Choroid plexus epithelial cell (primary cell): ENCODE measurements at regions not wholly inside any gene's neighbourhood (a gene's known extent, or its start where the extent isn't known, plus 50 kb on each side); places are given as distances from the start of the nearest gene placed in this dataset.
"Not testable (repeated sequence)": the region's sequence is repeated elsewhere in the genome, so short reads cannot be mapped to it uniquely, and the experiment has no call there.

Source experiments
- DNase-seq: peaks from one replicate; pipeline ENCODE4 v3.0.0-alpha.2; 2010; ENCODE audit warnings: low read depth
- H3K4me3 ChIP-seq: 2 replicates; pipeline ENCODE4 v1.5.1; 2011; ENCODE audit warnings: low read depth, mild to moderate bottlenecking, control low read depth, low read length, moderate library complexity
- CTCF ChIP-seq: conservative IDR thresholded peaks from 2 replicates; pipeline ENCODE4 v1.5.1; 2011; ENCODE audit warnings: low read depth, mild to moderate bottlenecking, control low read depth, inconsistent platforms, low read length, moderate library complexity

- no peak for TF ChIP-seq CTCF
- no peak for DNase-seq
- H3K4me3 ChIP-seq = no peak overlapping the region
These were observed 153.4 kb downstream of the OTOL1 start for GRCh38 chr3:161649900-161650484.

DNA sequence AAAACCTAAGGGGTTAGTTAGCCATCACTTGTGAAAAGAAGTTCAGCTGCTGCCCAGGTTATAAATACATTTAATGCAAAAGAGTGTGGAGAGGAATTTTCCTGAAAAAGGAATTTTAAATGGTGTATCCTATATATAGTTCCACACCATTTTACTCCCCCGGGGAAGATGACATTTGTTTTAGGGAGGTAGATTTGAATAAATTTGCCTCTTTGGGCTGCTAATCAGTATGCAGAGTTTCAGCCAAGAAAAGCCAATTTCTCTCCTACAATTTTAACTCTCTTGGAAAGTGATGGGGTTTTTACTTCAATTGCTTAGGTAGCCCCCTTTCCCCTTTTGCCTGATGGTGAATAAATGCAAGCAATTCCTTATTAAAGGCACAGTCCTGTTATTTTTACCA lies 161.2 kb downstream of the OTOL1 start:
- no peak overlapping the region for H3K4me3 ChIP-seq
- TF ChIP-seq CTCF = no peak
- no peak for DNase-seq

DNA sequence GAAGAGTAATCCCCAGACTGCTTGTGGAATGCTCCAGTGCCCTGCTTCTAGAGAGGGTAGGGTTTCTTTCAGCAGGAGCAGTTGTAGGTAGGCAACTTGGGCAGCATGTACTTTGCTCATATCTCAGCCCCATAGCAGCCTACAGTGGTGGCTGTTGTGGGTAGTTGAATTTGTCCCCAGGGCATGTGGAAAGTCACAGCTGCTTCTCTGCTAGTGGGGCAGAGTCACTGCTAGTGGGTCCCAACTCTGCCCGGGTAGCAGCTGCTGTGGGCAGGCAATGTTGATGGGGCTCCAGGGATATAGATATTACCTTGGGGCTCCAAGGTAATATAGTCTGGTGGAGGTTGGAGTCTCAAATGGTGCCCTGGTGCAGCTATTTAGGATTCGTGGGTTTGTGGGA lies 174.5 kb downstream of the OTOL1 start:
- no peak for DNase-seq
- no peak for TF ChIP-seq CTCF
- H3K4me3 ChIP-seq = no peak overlapping the region

GRCh38 chr3:161672478-161672877 lies 175.9 kb downstream of the OTOL1 start:
- TF ChIP-seq CTCF = no peak
- no peak for DNase-seq
- H3K4me3 ChIP-seq = no peak overlapping the region

DNA sequence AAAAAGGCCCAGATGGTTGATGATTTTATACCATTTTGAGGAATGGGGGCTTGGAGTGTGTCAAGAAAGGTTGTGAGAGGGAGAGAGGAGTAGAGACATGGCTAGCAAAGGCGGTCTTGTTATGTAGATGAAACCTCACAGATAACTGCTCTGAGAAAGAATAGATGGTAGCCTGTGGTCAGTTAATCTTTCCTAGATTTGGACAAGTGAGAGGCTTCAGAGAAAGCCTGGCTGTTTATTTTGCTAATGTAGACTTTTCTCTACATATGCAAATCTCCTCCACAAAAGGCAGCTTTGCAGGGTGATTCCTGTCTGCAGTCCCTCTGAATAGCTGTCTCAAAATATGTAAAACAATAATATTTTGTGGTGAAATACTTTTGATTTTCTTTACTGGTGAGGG lies 177.3 kb downstream of the OTOL1 start:
- H3K4me3 ChIP-seq = no peak overlapping the region
- TF ChIP-seq CTCF = no peak
- DNase-seq = no peak

DNA sequence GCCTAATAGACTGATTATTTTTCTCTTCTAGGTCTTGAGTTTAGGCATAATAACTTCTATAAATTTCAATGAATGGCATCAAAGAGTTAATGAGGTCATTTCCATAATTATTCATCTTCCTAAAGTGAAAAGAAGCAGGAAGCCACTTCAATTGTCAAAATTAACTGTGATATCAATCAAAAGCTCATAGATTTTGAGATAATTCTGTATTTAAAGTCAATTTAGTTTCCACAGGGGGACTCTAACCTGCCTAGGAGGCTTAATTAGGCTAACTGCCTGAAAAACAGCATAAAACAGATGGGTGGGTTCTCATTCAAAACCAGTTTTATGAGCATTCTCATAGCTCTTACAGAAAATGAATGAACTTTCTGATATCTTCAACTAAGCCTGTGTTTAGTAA lies 177.8 kb downstream of the OTOL1 start:
- TF ChIP-seq CTCF = no peak
- no peak overlapping the region for H3K4me3 ChIP-seq
- no peak for DNase-seq

- not testable (repeated sequence) for DNase-seq, H3K4me3 ChIP-seq
These were observed 185.2 kb downstream of the OTOL1 start for GRCh38 chr3:161681831-161682230.

GRCh38 chr3:161682715-161683114 lies 186.1 kb downstream of the OTOL1 start:
- no peak for TF ChIP-seq CTCF
- no peak overlapping the region for H3K4me3 ChIP-seq
- DNase-seq = no peak
